OCI-M2 (cell line): ENCODE measurements at regions not wholly inside any gene's neighbourhood (a gene's known extent, or its start where the extent isn't known, plus 50 kb on each side); places are given as distances from the start of the nearest gene placed in this dataset.

ENCODE experiments used
- DNase-seq: peaks from one replicate; lab custom pipeline; 2025; ENCODE audit not compliant: unreplicated experiment; lab: John Stamatoyannopoulos, UW

DNA sequence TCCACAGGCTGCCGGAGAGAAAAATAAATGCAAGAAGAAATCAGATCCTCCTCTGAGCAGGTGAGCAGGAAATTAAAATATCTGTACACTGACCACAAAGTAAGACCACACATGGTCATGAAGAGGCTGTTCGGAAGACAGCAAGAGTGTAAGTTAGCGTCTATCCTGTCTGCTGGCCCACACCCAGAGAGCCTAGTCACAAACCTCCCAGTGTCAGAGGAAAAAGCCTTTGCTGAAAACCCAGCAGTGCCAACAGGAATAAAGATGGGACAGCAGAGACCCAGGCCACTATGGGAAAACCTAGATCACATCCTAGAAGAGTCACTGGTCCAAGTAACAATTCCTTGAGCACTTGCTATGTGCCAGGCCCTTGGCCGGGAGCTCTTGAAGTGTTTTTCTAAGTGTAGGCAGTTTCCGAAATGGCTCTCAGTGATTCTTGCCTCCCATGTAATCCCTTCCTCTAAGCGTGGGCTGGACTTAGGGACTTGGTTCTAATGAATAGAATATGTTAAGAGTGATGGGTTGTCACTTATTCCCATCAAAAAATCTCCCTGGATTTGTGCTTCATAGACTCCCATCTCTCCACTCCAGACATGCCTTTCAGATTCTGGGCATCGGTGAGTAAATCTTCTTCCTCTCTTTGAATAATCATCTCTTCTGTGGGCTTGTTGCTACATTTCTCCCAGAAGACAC is 110.9 kb upstream of the PKDCC start:
- DNase-seq = no peak

- DNase-seq = no peak
These were observed 110.3 kb upstream of the PKDCC start for GRCh38 chr2:41937464-41937906.

DNA sequence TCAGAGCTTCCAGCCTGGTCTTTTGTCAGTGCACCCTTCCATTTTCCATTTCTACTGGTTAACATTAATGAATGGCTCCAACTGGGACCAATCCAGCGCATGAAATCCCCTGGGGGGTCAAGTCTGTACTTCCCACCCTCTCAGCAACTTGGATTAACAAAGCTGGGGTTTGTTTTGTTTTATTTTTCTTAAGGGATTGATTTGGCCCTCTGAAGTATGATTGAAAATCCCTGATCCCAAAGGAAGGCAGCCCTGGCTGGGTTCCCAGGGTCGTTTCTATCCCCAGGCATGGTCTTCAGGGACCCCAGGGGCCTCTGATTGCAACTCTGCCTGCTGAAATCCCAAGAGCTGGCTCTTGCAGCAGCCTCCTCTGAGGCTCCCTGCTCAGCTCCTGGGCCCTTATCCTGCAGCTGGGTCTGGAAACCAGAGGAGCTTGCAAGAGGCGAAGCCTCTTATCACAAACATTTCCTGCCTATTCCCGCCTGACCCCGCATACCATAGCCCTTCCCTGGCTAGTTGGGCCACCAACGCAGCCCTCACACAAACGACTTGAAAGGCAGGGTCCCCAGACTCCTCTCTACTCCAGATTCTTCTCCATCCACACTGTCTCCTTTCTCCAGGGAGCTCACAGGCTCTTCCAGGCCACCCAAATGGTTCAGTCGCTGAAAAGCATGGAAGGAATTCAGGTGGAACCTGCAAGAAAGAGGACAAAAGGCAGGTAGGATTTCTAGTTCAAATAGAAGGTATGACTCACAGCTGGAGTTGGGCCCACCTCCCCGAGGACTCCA is 109.7 kb upstream of the PKDCC start:
- DNase-seq = no peak

DNA sequence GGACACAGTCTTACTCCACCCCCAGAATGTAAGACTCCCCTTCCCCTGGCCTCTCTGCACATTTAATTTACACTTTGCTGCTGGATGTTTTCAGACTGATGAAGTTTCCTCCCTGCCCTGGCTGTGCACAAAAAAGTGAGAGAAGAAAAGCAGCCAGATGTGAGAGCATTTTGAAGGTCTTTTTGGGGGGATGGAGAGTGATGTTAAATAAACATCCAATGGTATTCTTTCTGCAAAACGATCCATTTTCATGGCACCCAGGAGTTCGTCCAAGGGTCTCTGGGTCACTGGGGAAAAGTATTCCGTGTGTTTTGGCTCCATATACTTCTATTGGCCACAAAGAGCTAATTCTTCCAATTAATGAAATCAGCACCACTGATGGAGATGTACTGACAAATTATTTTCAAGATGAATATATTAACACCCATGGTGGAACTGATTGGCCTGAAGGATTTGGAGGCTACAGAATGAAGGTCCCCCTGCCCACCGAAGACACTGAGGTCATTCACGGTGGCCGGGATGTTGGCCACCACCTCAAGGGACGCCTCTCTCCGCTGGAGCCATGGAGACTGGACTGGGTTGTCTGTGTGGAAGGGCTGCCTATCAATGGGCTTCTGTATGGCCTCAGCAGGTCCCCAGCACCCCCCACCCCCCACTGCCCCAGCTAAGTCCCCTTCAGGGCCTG is 107.6 kb upstream of the PKDCC start:
- no peak for DNase-seq

DNA sequence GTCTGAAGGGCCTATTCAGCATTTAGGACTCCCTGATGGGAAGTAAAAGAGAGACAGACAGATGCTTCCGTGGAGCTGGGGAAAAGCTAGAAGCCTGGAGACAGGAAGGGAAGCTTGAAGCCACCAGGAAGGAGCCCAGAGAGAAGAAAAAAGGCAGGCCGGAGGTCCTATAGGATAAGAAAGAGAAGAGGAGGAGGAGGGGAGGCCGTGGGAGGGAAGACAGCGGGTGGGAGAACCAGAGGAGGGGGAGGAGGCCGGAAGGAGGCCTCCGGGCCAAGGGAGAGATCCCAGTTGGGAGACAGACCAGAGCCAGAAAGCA is 107.1 kb upstream of the PKDCC start:
- no peak for DNase-seq

- DNase-seq = no peak
These were observed 106.0 kb upstream of the PKDCC start for GRCh38 chr2:41941831-41942230.

- DNase-seq = no peak
These were observed 105.5 kb upstream of the PKDCC start for GRCh38 chr2:41942278-41942677.

GRCh38 chr2:41943159-41943558 is 104.7 kb upstream of the PKDCC start:
- DNase-seq = no peak

- DNase-seq = no peak
These were observed 103.5 kb upstream of the PKDCC start for GRCh38 chr2:41944220-41944880.

- no peak for DNase-seq
These were observed 100.0 kb upstream of the PKDCC start for GRCh38 chr2:41947701-41948396.

GRCh38 chr2:41948397-41948763 is 99.4 kb upstream of the PKDCC start:
- no peak for DNase-seq

DNA sequence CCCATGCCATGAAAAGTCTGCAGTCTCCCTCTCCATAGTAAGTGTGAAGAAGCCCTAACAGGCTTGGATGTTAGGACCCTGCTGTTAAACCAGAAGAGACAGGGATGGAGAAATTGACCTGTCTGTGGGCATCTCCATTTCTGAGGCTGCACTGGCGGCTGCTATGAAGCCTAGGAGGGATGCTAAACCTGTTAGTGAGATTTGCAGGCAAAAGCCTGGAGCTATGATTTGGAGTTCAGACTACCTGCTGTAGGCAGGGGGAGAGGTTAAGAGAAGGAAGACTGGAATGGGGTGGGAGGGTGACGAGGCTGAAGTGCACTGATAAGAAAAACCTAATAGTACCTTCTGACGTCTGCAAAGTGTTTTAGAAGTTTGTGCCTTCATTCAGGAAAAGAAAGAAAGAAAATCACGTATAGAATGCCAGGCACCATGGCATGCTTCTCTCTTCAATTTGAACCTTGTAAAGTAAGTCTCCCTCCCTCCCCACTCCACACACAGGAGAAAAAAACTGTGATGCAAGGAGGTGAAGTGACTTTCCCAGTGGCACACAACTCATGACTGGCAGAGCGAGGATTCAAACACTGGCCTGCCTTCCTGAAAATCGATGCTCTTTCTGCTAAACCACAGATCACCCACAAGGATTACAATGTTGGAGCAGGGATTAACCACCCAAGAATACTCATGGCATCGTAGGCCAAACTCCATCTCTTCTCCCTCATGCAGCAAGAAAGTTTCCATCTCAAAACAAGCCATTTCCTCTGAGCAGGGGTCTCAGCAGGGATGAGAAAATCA is 98.5 kb upstream of the PKDCC start:
- no peak for DNase-seq

DNA sequence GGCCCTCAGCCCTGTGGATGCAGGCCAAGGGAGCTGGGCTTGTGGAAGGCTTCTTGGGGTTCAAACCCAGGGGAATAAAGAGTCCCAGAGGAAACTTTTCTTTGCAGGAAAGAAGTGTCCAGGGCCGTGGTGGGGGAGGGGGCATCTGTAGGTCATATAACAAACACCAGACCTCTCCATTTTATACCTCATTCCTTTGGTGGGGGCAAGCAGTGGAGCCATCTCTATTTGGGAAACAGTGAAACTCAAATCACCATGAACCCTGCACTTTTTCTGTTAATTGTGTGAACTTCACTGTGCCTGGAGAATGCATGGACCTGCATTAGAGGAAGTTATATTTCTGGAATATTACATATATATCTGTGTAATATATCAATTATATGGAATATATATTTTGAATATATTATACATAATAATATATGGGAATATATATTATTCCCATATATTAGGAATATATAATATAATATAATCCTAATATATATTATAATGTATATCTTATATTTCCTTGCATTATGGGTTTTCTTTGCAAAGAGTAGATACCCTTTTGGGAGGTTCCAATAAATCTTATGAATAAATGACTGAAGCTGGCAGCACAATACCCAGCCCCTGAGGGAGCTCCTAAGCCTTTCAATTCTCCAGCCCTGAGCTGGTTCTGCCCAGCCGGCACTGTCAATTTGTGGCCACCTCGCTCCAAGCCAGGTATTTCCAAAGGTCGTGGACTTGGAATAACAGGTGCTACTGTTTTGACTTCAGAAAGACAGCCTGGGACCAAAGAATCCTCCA is 97.7 kb upstream of the PKDCC start:
- no peak for DNase-seq

- DNase-seq = no peak
These were observed 97.2 kb upstream of the PKDCC start for GRCh38 chr2:41950666-41950960.

DNA sequence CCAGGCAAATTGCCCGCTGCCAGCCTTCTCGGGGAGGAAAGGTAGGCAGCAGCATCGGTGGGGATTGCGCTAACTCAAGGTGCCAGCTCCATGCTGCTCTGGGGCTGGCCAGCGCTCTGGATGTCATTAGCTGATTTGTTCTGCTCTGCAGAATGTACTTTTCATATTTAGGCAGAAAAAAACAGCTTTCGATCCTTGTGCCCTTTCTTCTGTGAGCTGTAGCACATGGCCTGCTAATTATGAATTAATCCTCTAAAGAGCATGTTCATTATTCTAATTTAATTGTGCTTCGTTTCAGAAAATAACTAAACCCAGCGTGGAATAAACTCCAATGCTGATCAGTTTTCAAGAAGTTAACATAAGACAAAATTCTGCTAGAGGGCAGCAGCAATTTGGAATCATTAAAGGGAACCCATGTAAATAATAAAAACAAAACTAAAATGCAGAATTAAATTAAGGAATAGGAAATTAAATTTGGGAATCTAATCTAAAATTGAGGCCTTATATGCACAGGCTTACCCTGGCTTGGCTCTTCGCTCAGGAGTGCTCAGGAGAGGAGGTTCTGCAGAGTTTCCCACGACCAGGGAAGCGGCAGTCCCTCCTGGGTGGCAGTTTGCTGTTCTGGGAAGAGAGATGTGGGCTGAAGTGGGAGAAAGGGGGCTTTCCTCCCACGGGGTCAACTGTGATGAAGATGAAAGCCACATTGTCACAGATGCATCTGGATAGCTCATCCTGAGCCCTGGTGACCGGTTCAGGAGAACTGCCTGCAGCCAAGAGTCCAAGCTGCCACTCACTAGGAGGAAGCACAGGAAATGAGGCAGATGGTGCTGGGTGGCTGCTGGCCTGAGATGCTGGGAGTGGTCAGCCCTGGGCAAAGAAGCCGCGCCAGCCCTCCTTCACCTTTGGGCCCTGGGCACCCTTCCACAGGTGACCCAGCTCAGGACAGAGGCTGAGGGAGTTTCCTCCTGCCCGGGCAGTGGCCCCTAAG is 93.2 kb upstream of the PKDCC start:
- DNase-seq = no peak

DNA sequence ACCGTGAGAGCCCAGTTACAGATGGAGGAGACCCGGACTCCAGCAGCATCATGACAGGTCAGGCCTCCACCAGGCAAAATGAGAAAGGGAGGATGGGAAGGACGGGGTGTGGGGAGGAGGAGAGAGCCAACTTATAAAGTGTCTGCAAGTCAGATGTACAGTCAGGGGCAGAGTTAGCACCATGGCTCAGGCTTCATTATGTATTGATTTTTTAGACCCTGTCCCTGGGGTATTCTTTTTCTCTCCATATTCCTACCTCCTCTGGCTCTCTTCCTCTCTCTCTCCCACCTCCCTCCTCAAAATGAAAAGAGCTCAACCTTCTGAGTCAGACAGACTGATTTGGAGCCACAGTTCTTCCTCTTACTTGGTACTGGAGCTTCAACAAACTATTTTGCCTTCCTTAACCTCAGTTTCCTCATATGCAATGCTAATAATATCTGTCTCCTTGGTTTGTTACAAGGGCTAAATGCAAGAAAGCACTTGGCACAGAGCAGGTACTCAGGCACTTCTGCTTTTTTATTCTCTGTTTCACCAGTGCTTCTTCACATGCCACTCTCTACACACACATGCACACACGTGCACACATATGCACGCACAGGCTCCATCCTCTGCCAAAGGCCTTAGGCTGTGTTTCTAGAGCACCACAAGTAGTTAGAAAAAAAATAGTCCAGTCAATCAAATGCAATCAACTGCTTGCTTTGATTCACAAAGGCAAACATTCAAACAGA is 92.3 kb upstream of the PKDCC start:
- no peak for DNase-seq

GRCh38 chr2:41957431-41957830 is 90.4 kb upstream of the PKDCC start:
- DNase-seq = no peak

- DNase-seq = no peak
These were observed 89.6 kb upstream of the PKDCC start for GRCh38 chr2:41958251-41958650.
